RWPE2 (cell line): ENCODE measurements at regions not wholly inside any gene's neighbourhood (a gene's known extent, or its start where the extent isn't known, plus 50 kb on each side); places are given as distances from the start of the nearest gene placed in this dataset.
"Not testable (repeated sequence)": the region's sequence is repeated elsewhere in the genome, so short reads cannot be mapped to it uniquely, and the experiment has no call there.

Experiments
- ATAC-seq: fragments of 200-7000 bp; cut with Tn5 transposase; 3 replicates; pipeline ENCODE4 v1.9.1; 2021; ENCODE audit warnings: low read depth
- DNase-seq: peaks from one replicate; pipeline ENCODE4 v3.0.0-alpha.2; 2020; ENCODE audit warnings: low spot score
- H3K27ac ChIP-seq: fragments of 450-650 bp; 2 replicates; pipeline ENCODE4 v1.5.1; 2017; ENCODE audit warnings: mild to moderate bottlenecking; ENCODE audit not compliant: poor library complexity, severe bottlenecking
- H3K27me3 ChIP-seq: fragments of 250-450 bp; sonication (Bioruptor Pico); 2 replicates; pipeline ENCODE4 v1.5.1; 2021; ENCODE audit warnings: mild to moderate bottlenecking, moderate library complexity; ENCODE audit not compliant: insufficient read depth, poor library complexity, severe bottlenecking
- H3K36me3 ChIP-seq: fragments of 250-450 bp; sonication (Bioruptor Pico); 2 replicates; pipeline ENCODE4 v1.5.1; 2020; ENCODE audit warnings: low read depth, mild to moderate bottlenecking, moderate library complexity
- H3K4me1 ChIP-seq: fragments of 250-450 bp; sonication (Bioruptor Pico); 2 replicates; pipeline ENCODE4 v1.5.1; 2021; ENCODE audit warnings: mild to moderate bottlenecking, moderate library complexity; ENCODE audit not compliant: insufficient read depth, poor library complexity, severe bottlenecking
- H3K4me3 ChIP-seq: fragments of 250-450 bp; sonication (Bioruptor Pico); 2 replicates; pipeline ENCODE4 v1.5.1; 2021; ENCODE audit warnings: mild to moderate bottlenecking, moderate library complexity; ENCODE audit not compliant: severe bottlenecking
- H3K9me3 ChIP-seq: fragments of 250-450 bp; sonication (Bioruptor Pico); 2 replicates; pipeline ENCODE4 v1.5.1; 2021; ENCODE audit warnings: mild to moderate bottlenecking, moderate library complexity; ENCODE audit not compliant: severe bottlenecking
- CTCF ChIP-seq: fragments of 450-650 bp; IDR thresholded peaks from one replicate; pipeline ENCODE4 v1.5.1; 2017; ENCODE audit warnings: mild to moderate bottlenecking, moderate library complexity; ENCODE audit not compliant: poor library complexity, severe bottlenecking

GRCh38 chr1:121522061-121522759 is 337.4 kb downstream of the SRGAP2C start:
- Histone ChIP-seq H3K36me3 (no peaks in the 10 kb centered on the region), H3K9me3 (no peaks in the 10 kb centered on the region), H3K4me1 (no peaks in the 10 kb centered on the region), H3K27ac (no peak overlapping the region), H3K27me3 (no peaks in the 10 kb centered on the region), H3K4me3 (no peak overlapping the region)
- no peak for TF ChIP-seq CTCF
- ATAC-seq (no peak), DNase-seq (no peak)

- H3K4me3 ChIP-seq, H3K9me3 ChIP-seq, ATAC-seq, DNase-seq, H3K27ac ChIP-seq, H3K4me1 ChIP-seq, H3K27me3 ChIP-seq, H3K36me3 ChIP-seq: not testable (repeated sequence)
Measured at GRCh38 chr1:121523112-121523511, 338.3 kb downstream of the SRGAP2C start.

GRCh38 chr1:121525355-121525754 is 340.6 kb downstream of the SRGAP2C start:
- H3K27me3 ChIP-seq = no peaks in the 10 kb centered on the region
- no peak for ATAC-seq
- no peak for TF ChIP-seq CTCF
- no peak for DNase-seq
- H3K9me3 ChIP-seq = no peaks in the 10 kb centered on the region
- H3K36me3 ChIP-seq = no peaks in the 10 kb centered on the region
- H3K27ac ChIP-seq = no peak overlapping the region
- H3K4me3 ChIP-seq = no peak overlapping the region
- no peaks in the 10 kb centered on the region for H3K4me1 ChIP-seq

- H3K27me3 ChIP-seq, H3K9me3 ChIP-seq, H3K36me3 ChIP-seq, H3K4me3 ChIP-seq, H3K4me1 ChIP-seq, DNase-seq, H3K27ac ChIP-seq: not testable (repeated sequence)
- peak; percentile 66; the same call in 2 of the 3 replicates for ATAC-seq
Measured at GRCh38 chr1:121528958-121529357, 344.2 kb downstream of the SRGAP2C start.

- not testable (repeated sequence) for H3K9me3 ChIP-seq, H3K27ac ChIP-seq, DNase-seq, H3K4me1 ChIP-seq, H3K4me3 ChIP-seq, H3K36me3 ChIP-seq, H3K27me3 ChIP-seq, ATAC-seq
Measured at GRCh38 chr1:121530026-121530425, 345.3 kb downstream of the SRGAP2C start.

GRCh38 chr1:121531747-121532146 is 347.0 kb downstream of the SRGAP2C start:
- not testable (repeated sequence) for ATAC-seq, H3K9me3 ChIP-seq, DNase-seq, H3K27ac ChIP-seq, H3K4me1 ChIP-seq, H3K4me3 ChIP-seq, H3K27me3 ChIP-seq, H3K36me3 ChIP-seq

- H3K4me3 ChIP-seq, H3K36me3 ChIP-seq, DNase-seq, H3K9me3 ChIP-seq, H3K27me3 ChIP-seq, ATAC-seq, H3K27ac ChIP-seq: not testable (repeated sequence)
- H3K4me1 ChIP-seq = peaks cover 12% of the 10 kb centered on the region
Measured at GRCh38 chr1:121538148-121538547, 353.4 kb downstream of the SRGAP2C start.
